ENCODE measurements at regions not wholly inside any gene's neighbourhood (a gene's known extent, or its start where the extent isn't known, plus 50 kb on each side); places are given as distances from the start of the nearest gene placed in this dataset.

DNA sequence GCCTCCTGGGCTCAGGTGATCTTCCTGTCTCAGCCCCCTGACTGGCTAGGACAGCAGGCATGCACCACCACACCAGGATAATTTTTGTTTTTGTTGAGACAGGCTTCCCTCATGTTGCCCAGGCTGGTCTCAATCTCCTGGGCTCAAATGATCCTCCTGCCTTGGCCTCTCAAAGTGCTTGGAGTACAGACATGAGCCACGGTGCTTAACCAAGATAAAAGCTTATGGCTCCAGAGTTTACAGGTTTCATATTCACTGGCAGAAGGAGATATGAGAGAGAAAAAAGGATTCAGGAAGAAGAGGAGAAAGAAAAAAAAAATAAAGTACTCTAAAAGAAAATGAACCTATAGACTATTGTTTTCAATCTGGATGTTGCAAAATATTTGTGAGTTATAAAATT, 748.8 kb upstream of the NCAM2 start:
- TF ChIP-seq, protein P1, sequence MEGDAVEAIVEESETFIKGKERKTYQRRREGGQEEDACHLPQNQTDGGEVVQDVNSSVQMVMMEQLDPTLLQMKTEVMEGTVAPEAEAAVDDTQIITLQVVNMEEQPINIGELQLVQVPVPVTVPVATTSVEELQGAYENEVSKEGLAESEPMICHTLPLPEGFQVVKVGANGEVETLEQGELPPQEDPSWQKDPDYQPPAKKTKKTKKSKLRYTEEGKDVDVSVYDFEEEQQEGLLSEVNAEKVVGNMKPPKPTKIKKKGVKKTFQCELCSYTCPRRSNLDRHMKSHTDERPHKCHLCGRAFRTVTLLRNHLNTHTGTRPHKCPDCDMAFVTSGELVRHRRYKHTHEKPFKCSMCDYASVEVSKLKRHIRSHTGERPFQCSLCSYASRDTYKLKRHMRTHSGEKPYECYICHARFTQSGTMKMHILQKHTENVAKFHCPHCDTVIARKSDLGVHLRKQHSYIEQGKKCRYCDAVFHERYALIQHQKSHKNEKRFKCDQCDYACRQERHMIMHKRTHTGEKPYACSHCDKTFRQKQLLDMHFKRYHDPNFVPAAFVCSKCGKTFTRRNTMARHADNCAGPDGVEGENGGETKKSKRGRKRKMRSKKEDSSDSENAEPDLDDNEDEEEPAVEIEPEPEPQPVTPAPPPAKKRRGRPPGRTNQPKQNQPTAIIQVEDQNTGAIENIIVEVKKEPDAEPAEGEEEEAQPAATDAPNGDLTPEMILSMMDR (conservative IDR thresholded peaks at IDR 0.05) = no peak
- TF ChIP-seq ZFX (IDR thresholded peaks at IDR 0.05) = no peak
